Ascending aorta (tissue), 2 donors: ENCODE measurements at regions not wholly inside any gene's neighbourhood (a gene's known extent, or its start where the extent isn't known, plus 50 kb on each side); places are given as distances from the start of the nearest gene placed in this dataset.

ENCODE experiments used
- DNase-seq, 2 donors: peaks; one replicate each; pipeline ENCODE4 v3.0.0-alpha.2; 2019; ENCODE audit warnings: low spot score in 2 of 2
- H3K27ac ChIP-seq, 2 donors: fragments of 200-600 bp; sonication (generic); one replicate each; pipeline ENCODE4 v1.5.1; 2016 to 2017; ENCODE audit warnings: mild to moderate bottlenecking in 1 of 2
- H3K27me3 ChIP-seq: fragments of 200-600 bp; sonication (generic); one replicate; pipeline ENCODE4 v1.5.1; 2017
- H3K36me3 ChIP-seq, 2 donors: fragments of 200-600 bp; sonication (generic); one replicate each; pipeline ENCODE4 v1.5.1; 2016
- H3K4me1 ChIP-seq, 2 donors: fragments of 200-600 bp; sonication (generic); one replicate each; pipeline ENCODE4 v1.5.1; 2016 to 2017; ENCODE audit warnings: mild to moderate bottlenecking in 1 of 2
- H3K4me3 ChIP-seq, 2 donors: fragments of 200-600 bp; sonication (generic); one replicate each; pipeline ENCODE4 v1.5.1; 2016 to 2017; ENCODE audit warnings: mild to moderate bottlenecking in 1 of 2
- H3K9me3 ChIP-seq, 2 donors: fragments of 200-600 bp; sonication (generic); one replicate each; pipeline ENCODE4 v1.5.1; 2016
- CTCF ChIP-seq, 3 experiments: fragments of 200-600 bp in 2 of 3; fragments of 450-650 bp in 1 of 3; sonication (generic) in 2 of 3; IDR thresholded peaks; one replicate each; pipeline ENCODE4 v1.5.1; 2016 to 2019; ENCODE audit warnings: antibody characterized with exemption in 3 of 3, mild to moderate bottlenecking in 1 of 3, moderate library complexity in 1 of 3
- intact Hi-C: fragments of 100-400 bp; cut with DNase I; formaldehyde crosslinking; loops from one replicate; pipeline ENCODE4 v1.15.1; 2023

- Histone ChIP-seq H3K4me1 (no peaks in the 10 kb centered on the region), H3K27ac (no peak overlapping the region), H3K27me3 (no peaks in the 10 kb centered on the region), H3K36me3 (no peaks in the 10 kb centered on the region), H3K9me3 (no peaks in the 10 kb centered on the region), H3K4me3 (no peak overlapping the region)
- intact Hi-C loops, result no loop called here
- TF ChIP-seq CTCF (IDR thresholded peaks at IDR 0.05), result no peak
- no peak for DNase-seq
These were observed 168.0 kb upstream of the POU5F2 start for GRCh38 chr5:93909356-93909755.

GRCh38 chr5:93904917-93905316, 163.5 kb upstream of the POU5F2 start:
- no peaks in the 10 kb centered on the region for H3K9me3 ChIP-seq
- intact Hi-C loops, result no loop called here
- DNase-seq, result no peak
- H3K4me1 ChIP-seq, result no peaks in the 10 kb centered on the region
- H3K4me3 ChIP-seq, result no peak overlapping the region
- H3K36me3 ChIP-seq, result no peaks in the 10 kb centered on the region
- no peak for TF ChIP-seq CTCF (IDR thresholded peaks at IDR 0.05)
- H3K27me3 ChIP-seq, result no peaks in the 10 kb centered on the region
- H3K27ac ChIP-seq, result no peak overlapping the region

- intact Hi-C loops, result no loop called here
- no peaks in the 10 kb centered on the region for H3K9me3 ChIP-seq
- H3K4me3 ChIP-seq, result no peak overlapping the region
- DNase-seq, result no peak
- H3K36me3 ChIP-seq, result no peaks in the 10 kb centered on the region
- no peaks in the 10 kb centered on the region for H3K4me1 ChIP-seq
- H3K27me3 ChIP-seq, result no peaks in the 10 kb centered on the region
- H3K27ac ChIP-seq, result no peak overlapping the region
- no peak for TF ChIP-seq CTCF (IDR thresholded peaks at IDR 0.05)
These were observed 160.9 kb upstream of the POU5F2 start for GRCh38 chr5:93902288-93902687.

- DNase-seq, result no peak
- Histone ChIP-seq H3K4me1 (no peaks in the 10 kb centered on the region), H3K36me3 (no peaks in the 10 kb centered on the region), H3K4me3 (no peak overlapping the region), H3K27me3 (no peaks in the 10 kb centered on the region), H3K9me3 (no peaks in the 10 kb centered on the region), H3K27ac (no peak overlapping the region)
- intact Hi-C loops, result no loop called here
- TF ChIP-seq CTCF (IDR thresholded peaks at IDR 0.05), result no peak
These were observed 157.7 kb upstream of the POU5F2 start for GRCh38 chr5:93899026-93899600.

GRCh38 chr5:93894601-93895354, 153.4 kb upstream of the POU5F2 start:
- no peak overlapping the region for H3K4me3 ChIP-seq
- intact Hi-C loops, result no loop called here
- no peaks in the 10 kb centered on the region for H3K27me3 ChIP-seq
- no peak overlapping the region for H3K27ac ChIP-seq
- no peaks in the 10 kb centered on the region for H3K9me3 ChIP-seq
- DNase-seq, result no peak
- no peaks in the 10 kb centered on the region for H3K36me3 ChIP-seq
- H3K4me1 ChIP-seq, result no peaks in the 10 kb centered on the region
- TF ChIP-seq CTCF (IDR thresholded peaks at IDR 0.05), result peak in 1 of 3 experiments; percentile 22
